Neural cell (in vitro differentiated cells): ENCODE measurements at regions not wholly inside any gene's neighbourhood (a gene's known extent, or its start where the extent isn't known, plus 50 kb on each side); places are given as distances from the start of the nearest gene placed in this dataset.

Experiments used
- H2AFZ ChIP-seq: fragments of 200-600, 300-800 bp; sonication (generic), shearing (Covaris generic); 2 replicates; pipeline ENCODE4 v1.6.0; 2014; ENCODE audit warnings: low read depth, mild to moderate bottlenecking, antibody characterized with exemption, low read length, moderate library complexity
- H3F3A ChIP-seq: fragments of 200-600 bp; shearing (Covaris generic); 2 replicates; pipeline ENCODE4 v1.6.1; 2016; ENCODE audit warnings: mild to moderate bottlenecking, moderate library complexity, mixed read lengths, antibody characterized with exemption, low read length; ENCODE audit not compliant: insufficient read depth, poor library complexity, severe bottlenecking
- H3K27ac ChIP-seq: fragments of 200-600, 300-800 bp; sonication (generic), shearing (Covaris generic); 2 replicates; pipeline ENCODE4 v1.5.1; 2014; ENCODE audit warnings: mild to moderate bottlenecking, low read length, moderate library complexity
- H3K27me3 ChIP-seq: fragments of 300-800, 200-600 bp; sonication (generic), shearing (Covaris generic); 2 replicates; pipeline ENCODE4 v1.6.0; 2014; ENCODE audit warnings: mild to moderate bottlenecking, low read depth, low read length, moderate library complexity; ENCODE audit not compliant: insufficient read depth
- H3K36me3 ChIP-seq: fragments of 300-800, 200-600 bp; sonication (generic), shearing (Covaris generic); 2 replicates; pipeline ENCODE4 v1.5.1; 2014; ENCODE audit warnings: mild to moderate bottlenecking, antibody characterized with exemption, low read length, moderate library complexity; ENCODE audit not compliant: insufficient read depth
- H3K4me2 ChIP-seq: fragments of 300-800, 200-600 bp; sonication (generic), shearing (Covaris generic); 2 replicates; pipeline ENCODE4 v1.6.0; 2014; ENCODE audit warnings: mild to moderate bottlenecking, low read length
- H3K4me3 ChIP-seq: fragments of 300-800, 200-600 bp; sonication (generic), shearing (Covaris generic); 2 replicates; pipeline ENCODE4 v1.5.1; 2014; ENCODE audit warnings: mild to moderate bottlenecking, low read length, moderate library complexity
- H3K79me2 ChIP-seq: fragments of 200-600 bp; shearing (Covaris generic); replicated peaks from 2 replicates; pipeline ENCODE4 v1.6.0; 2014; ENCODE audit warnings: mild to moderate bottlenecking, low read length, moderate library complexity; ENCODE audit not compliant: insufficient read depth
- H3K9ac ChIP-seq: fragments of 300-800, 200-600 bp; sonication (generic), shearing (Covaris generic); 2 replicates; pipeline ENCODE4 v1.6.1; 2016; ENCODE audit warnings: mild to moderate bottlenecking, low read length, mixed read lengths
- H3K9me2 ChIP-seq: fragments of 200-600 bp; shearing (Covaris generic); 2 replicates; pipeline ENCODE4 v1.6.1; 2016; ENCODE audit warnings: mild to moderate bottlenecking, low read length, mixed read lengths; ENCODE audit not compliant: insufficient read depth
- H3K9me3 ChIP-seq: fragments of 200-600, 300-800 bp; sonication (generic), shearing (Covaris generic); 2 replicates; pipeline ENCODE4 v1.6.1; 2016; ENCODE audit warnings: mild to moderate bottlenecking, mixed run types, low read length, moderate library complexity, mixed read lengths
- H4K20me1 ChIP-seq: fragments of 200-600 bp; shearing (Covaris generic); 2 replicates; pipeline ENCODE4 v1.6.1; 2016; ENCODE audit warnings: mild to moderate bottlenecking, mixed run types; ENCODE audit not compliant: insufficient read depth
- CTCF ChIP-seq: fragments of 450-650 bp; IDR thresholded peaks from 2 replicates; pipeline ENCODE4 v1.5.1; 2014; ENCODE audit warnings: antibody characterized with exemption, mild to moderate bottlenecking, moderate library complexity; ENCODE audit not compliant: poor library complexity, severe bottlenecking
- EP300 ChIP-seq: fragments of 450-650 bp; conservative IDR thresholded peaks from 2 replicates; pipeline ENCODE4 v1.6.1; 2014; ENCODE audit warnings: antibody characterized with exemption, mild to moderate bottlenecking, moderate library complexity; ENCODE audit not compliant: poor library complexity, severe bottlenecking
- MXI1 ChIP-seq: fragments of 450-650 bp; conservative IDR thresholded peaks from 2 replicates; pipeline ENCODE4 v1.6.1; 2014; ENCODE audit warnings: antibody characterized with exemption, mild to moderate bottlenecking; ENCODE audit not compliant: poor library complexity, severe bottlenecking
- RAD21 ChIP-seq: fragments of 450-650 bp; conservative IDR thresholded peaks from 2 replicates; pipeline ENCODE4 v1.6.1; 2014; ENCODE audit warnings: antibody characterized with exemption, mild to moderate bottlenecking, moderate library complexity
- SMC3 ChIP-seq: fragments of 450-650 bp; conservative IDR thresholded peaks from 2 replicates; pipeline ENCODE4 v1.6.1; 2014; ENCODE audit warnings: antibody characterized with exemption, mild to moderate bottlenecking, moderate library complexity; ENCODE audit not compliant: poor library complexity
- small RNA-seq, 3 experiments: library from RNA; depleted of rRNA; stranded (forward); fragments of <200 nt; gene quantifications; one replicate each; pipeline ENCODE3, GENCODE V24; 2012
- TF ChIP-seq, protein P1 (sequence below): IDR thresholded peaks from 2 replicates; pipeline ENCODE4 v1.6.1; 2012; ENCODE audit warnings: borderline replicate concordance

- TF ChIP-seq RAD21 (no peak), EP300 (no peak)
- no peaks in the 10 kb centered on the region for H4K20me1 ChIP-seq
- no peaks in the 10 kb centered on the region for H3K9me3 ChIP-seq
- H3K4me2 ChIP-seq = no peak overlapping the region
- H3K27ac ChIP-seq = no peak overlapping the region
- H3K36me3 ChIP-seq = no peaks in the 10 kb centered on the region
- H3K9ac ChIP-seq = no peak overlapping the region
- no peaks in the 10 kb centered on the region for H3F3A ChIP-seq
- H3K9me2 ChIP-seq = no peaks in the 10 kb centered on the region
- no peak overlapping the region for H3K4me3 ChIP-seq
- no peaks in the 10 kb centered on the region for H3K27me3 ChIP-seq
- no peaks in the 10 kb centered on the region for H3K79me2 ChIP-seq
- no peak overlapping the region for H2AFZ ChIP-seq
These were observed 59.9 kb upstream of the IFNG-AS1 start for GRCh38 chr12:67929384-67929772.

- no peaks in the 10 kb centered on the region for H4K20me1 ChIP-seq
- H3K9me3 ChIP-seq = no peaks in the 10 kb centered on the region
- no peak overlapping the region for H3K27ac ChIP-seq
- H3K4me3 ChIP-seq = no peak overlapping the region
- no peaks in the 10 kb centered on the region for H3K27me3 ChIP-seq
- no peaks in the 10 kb centered on the region for H3K9me2 ChIP-seq
- no peak overlapping the region for H3K9ac ChIP-seq
- TF ChIP-seq, protein P1, sequence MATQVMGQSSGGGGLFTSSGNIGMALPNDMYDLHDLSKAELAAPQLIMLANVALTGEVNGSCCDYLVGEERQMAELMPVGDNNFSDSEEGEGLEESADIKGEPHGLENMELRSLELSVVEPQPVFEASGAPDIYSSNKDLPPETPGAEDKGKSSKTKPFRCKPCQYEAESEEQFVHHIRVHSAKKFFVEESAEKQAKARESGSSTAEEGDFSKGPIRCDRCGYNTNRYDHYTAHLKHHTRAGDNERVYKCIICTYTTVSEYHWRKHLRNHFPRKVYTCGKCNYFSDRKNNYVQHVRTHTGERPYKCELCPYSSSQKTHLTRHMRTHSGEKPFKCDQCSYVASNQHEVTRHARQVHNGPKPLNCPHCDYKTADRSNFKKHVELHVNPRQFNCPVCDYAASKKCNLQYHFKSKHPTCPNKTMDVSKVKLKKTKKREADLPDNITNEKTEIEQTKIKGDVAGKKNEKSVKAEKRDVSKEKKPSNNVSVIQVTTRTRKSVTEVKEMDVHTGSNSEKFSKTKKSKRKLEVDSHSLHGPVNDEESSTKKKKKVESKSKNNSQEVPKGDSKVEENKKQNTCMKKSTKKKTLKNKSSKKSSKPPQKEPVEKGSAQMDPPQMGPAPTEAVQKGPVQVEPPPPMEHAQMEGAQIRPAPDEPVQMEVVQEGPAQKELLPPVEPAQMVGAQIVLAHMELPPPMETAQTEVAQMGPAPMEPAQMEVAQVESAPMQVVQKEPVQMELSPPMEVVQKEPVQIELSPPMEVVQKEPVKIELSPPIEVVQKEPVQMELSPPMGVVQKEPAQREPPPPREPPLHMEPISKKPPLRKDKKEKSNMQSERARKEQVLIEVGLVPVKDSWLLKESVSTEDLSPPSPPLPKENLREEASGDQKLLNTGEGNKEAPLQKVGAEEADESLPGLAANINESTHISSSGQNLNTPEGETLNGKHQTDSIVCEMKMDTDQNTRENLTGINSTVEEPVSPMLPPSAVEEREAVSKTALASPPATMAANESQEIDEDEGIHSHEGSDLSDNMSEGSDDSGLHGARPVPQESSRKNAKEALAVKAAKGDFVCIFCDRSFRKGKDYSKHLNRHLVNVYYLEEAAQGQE = no peak
- TF ChIP-seq MXI1 = no peak
- TF ChIP-seq EP300 = no peak
- TF ChIP-seq CTCF = no peak
- TF ChIP-seq RAD21 = no peak
- no peak for TF ChIP-seq SMC3
- H3K4me2 ChIP-seq = no peak overlapping the region
- no peak overlapping the region for H2AFZ ChIP-seq
- no peaks in the 10 kb centered on the region for H3K36me3 ChIP-seq
- no peaks in the 10 kb centered on the region for H3F3A ChIP-seq
- H3K79me2 ChIP-seq = no peaks in the 10 kb centered on the region
These were observed 51.4 kb upstream of the IFNG-AS1 start for GRCh38 chr12:67937822-67938221.

Small RNA genes lying in the stretch of these regions (small RNA-seq; reads per million reads assigned to genes)
- gene AC022513.1 = 0 reads per million in 3 experiments
